ENCODE measurements at regions not wholly inside any gene's neighbourhood (a gene's known extent, or its start where the extent isn't known, plus 50 kb on each side); places are given as distances from the start of the nearest gene placed in this dataset.
A peak's percentile ranks its signal among the peaks of the same experiment; 100 is the strongest.

GRCh38 chr1:201686714-201687455 is 142.1 kb upstream of the IPO9 start:
- DNase-seq (ENCODE audit: low spot score), result no peak

GRCh38 chr1:201688514-201688913 is 140.4 kb upstream of the IPO9 start:
- no peak for DNase-seq (ENCODE audit: low spot score)

GRCh38 chr1:201689647-201690046 is 139.3 kb upstream of the IPO9 start:
- no peak for DNase-seq (ENCODE audit: low spot score)

GRCh38 chr1:201690528-201690927 is 138.4 kb upstream of the IPO9 start:
- no peak for DNase-seq (ENCODE audit: low spot score)

- no peak for DNase-seq (ENCODE audit: low spot score)
These were observed 137.0 kb upstream of the IPO9 start for GRCh38 chr1:201691716-201692554.

GRCh38 chr1:201692555-201693394 is 136.2 kb upstream of the IPO9 start:
- no peak for DNase-seq (ENCODE audit: low spot score)

- DNase-seq (ENCODE audit: low spot score), result no peak
These were observed 134.9 kb upstream of the IPO9 start for GRCh38 chr1:201693890-201694607.

- no peak for DNase-seq (ENCODE audit: low spot score)
These were observed 134.2 kb upstream of the IPO9 start for GRCh38 chr1:201694608-201695335.

- DNase-seq (ENCODE audit: low spot score), result no peak
These were observed 133.3 kb upstream of the IPO9 start for GRCh38 chr1:201695607-201696006.

GRCh38 chr1:201696217-201696761 is 132.7 kb upstream of the IPO9 start:
- DNase-seq (ENCODE audit: low spot score), result no peak

- DNase-seq (ENCODE audit: low spot score), result no peak
These were observed 131.8 kb upstream of the IPO9 start for GRCh38 chr1:201697174-201697573.

GRCh38 chr1:201701831-201702230 is 127.1 kb upstream of the IPO9 start:
- DNase-seq (ENCODE audit: low spot score), result no peak

- no peak for DNase-seq (ENCODE audit: low spot score)
These were observed 126.0 kb upstream of the IPO9 start for GRCh38 chr1:201702936-201703335.

- DNase-seq (ENCODE audit: low spot score), result peak; percentile 39
These were observed 125.1 kb upstream of the IPO9 start for GRCh38 chr1:201703621-201704438.

GRCh38 chr1:201704439-201704792 is 124.5 kb upstream of the IPO9 start:
- DNase-seq (ENCODE audit: low spot score), result no peak

GRCh38 chr1:201705389-201705788 is 123.6 kb upstream of the IPO9 start:
- DNase-seq (ENCODE audit: low spot score), result no peak

GRCh38 chr1:201706109-201706508 is 122.8 kb upstream of the IPO9 start:
- no peak for DNase-seq (ENCODE audit: low spot score)

- no peak for DNase-seq (ENCODE audit: low spot score)
These were observed 121.9 kb upstream of the IPO9 start for GRCh38 chr1:201707027-201707426.

GRCh38 chr1:201707656-201708055 is 121.3 kb upstream of the IPO9 start:
- DNase-seq (ENCODE audit: low spot score), result no peak

- DNase-seq (ENCODE audit: low spot score), result no peak
These were observed 120.9 kb upstream of the IPO9 start for GRCh38 chr1:201708085-201708512.
